OCI-LY1 (cell line): ENCODE measurements at regions not wholly inside any gene's neighbourhood (a gene's known extent, or its start where the extent isn't known, plus 50 kb on each side); places are given as distances from the start of the nearest gene placed in this dataset.

Experiments used
- H2AFZ ChIP-seq: fragments of 200-600 bp; sonication (generic), shearing (Covaris generic); 2 replicates; pipeline ENCODE4 v1.6.0; 2014; ENCODE audit warnings: antibody characterized with exemption, mild to moderate bottlenecking, low read length
- H3F3A ChIP-seq: fragments of 200-600 bp; sonication (generic), shearing (Covaris generic); 2 replicates; pipeline ENCODE4 v1.6.0; 2014; ENCODE audit warnings: mild to moderate bottlenecking, antibody characterized with exemption, low read length, moderate library complexity; ENCODE audit not compliant: insufficient read depth
- H3K27ac ChIP-seq: fragments of 200-600 bp; sonication (generic); 2 replicates; pipeline ENCODE4 v1.5.1; 2014; ENCODE audit warnings: low read length, mixed run types, mild to moderate bottlenecking, low read depth; ENCODE audit not compliant: poor library complexity, severe bottlenecking
- H3K27me3 ChIP-seq: fragments of 200-600 bp; sonication (generic); 2 replicates; pipeline ENCODE4 v1.6.0; 2014; ENCODE audit warnings: antibody characterized with exemption, mild to moderate bottlenecking, low read length, moderate library complexity; ENCODE audit not compliant: insufficient read depth
- H3K36me3 ChIP-seq: fragments of 200-600 bp; sonication (generic); 2 replicates; pipeline ENCODE4 v1.6.1; 2014; ENCODE audit warnings: mild to moderate bottlenecking, antibody characterized with exemption, low read length, moderate library complexity, mixed read lengths; ENCODE audit not compliant: insufficient read depth
- H3K4me1 ChIP-seq: fragments of 200-600 bp; sonication (generic); 2 replicates; pipeline ENCODE4 v1.5.1; 2014; ENCODE audit warnings: mild to moderate bottlenecking, low read length, moderate library complexity; ENCODE audit not compliant: insufficient read depth, severe bottlenecking
- H3K4me2 ChIP-seq: fragments of 200-600 bp; sonication (generic), shearing (Covaris generic); 2 replicates; pipeline ENCODE4 v1.6.1; 2014; ENCODE audit warnings: low read length
- H3K4me3 ChIP-seq: fragments of 200-600 bp; sonication (generic); 2 replicates; pipeline ENCODE4 v1.5.1; 2014; ENCODE audit warnings: low read length, low read depth, mild to moderate bottlenecking, mixed read lengths; ENCODE audit not compliant: poor library complexity, severe bottlenecking
- H3K79me2 ChIP-seq: fragments of 200-600 bp; shearing (Covaris generic); 2 replicates; pipeline ENCODE4 v1.6.1; 2016; ENCODE audit warnings: mixed run types, low read length, mixed read lengths; ENCODE audit not compliant: insufficient read depth
- H3K9ac ChIP-seq: fragments of 200-600 bp; sonication (generic), shearing (Covaris generic); 2 replicates; pipeline ENCODE4 v1.6.1; 2014; ENCODE audit warnings: mild to moderate bottlenecking, low read length, mixed read lengths
- H3K9me2 ChIP-seq: fragments of 200-600 bp; sonication (generic), shearing (Covaris generic); 2 replicates; pipeline ENCODE4 v1.6.1; 2014; ENCODE audit warnings: low read depth, mild to moderate bottlenecking, low read length, mixed read lengths
- H3K9me3 ChIP-seq: fragments of 200-600 bp; shearing (Covaris generic); 2 replicates; pipeline ENCODE4 v1.6.1; 2014; ENCODE audit warnings: low read length, mixed read lengths
- H4K20me1 ChIP-seq: fragments of 200-600 bp; sonication (generic), shearing (Covaris generic); 2 replicates; pipeline ENCODE4 v1.6.0; 2016; ENCODE audit warnings: mild to moderate bottlenecking, low read length; ENCODE audit not compliant: insufficient read depth
- EZH2 ChIP-seq: fragments of 200-600 bp; sonication (generic), shearing (Covaris generic); IDR thresholded peaks from 2 replicates; pipeline ENCODE4 v1.8.0; 2017; ENCODE audit warnings: borderline replicate concordance, mixed run types, mild to moderate bottlenecking, antibody characterized with exemption, low read length, moderate library complexity, mixed read lengths
- TF ChIP-seq, protein P1 (sequence below): fragments of 200-600 bp; sonication (generic), shearing (Covaris generic); IDR thresholded peaks from 2 replicates; pipeline ENCODE4 v1.5.1; 2017; ENCODE audit warnings: mild to moderate bottlenecking, antibody characterized with exemption, low read length, moderate library complexity, mixed read lengths

DNA sequence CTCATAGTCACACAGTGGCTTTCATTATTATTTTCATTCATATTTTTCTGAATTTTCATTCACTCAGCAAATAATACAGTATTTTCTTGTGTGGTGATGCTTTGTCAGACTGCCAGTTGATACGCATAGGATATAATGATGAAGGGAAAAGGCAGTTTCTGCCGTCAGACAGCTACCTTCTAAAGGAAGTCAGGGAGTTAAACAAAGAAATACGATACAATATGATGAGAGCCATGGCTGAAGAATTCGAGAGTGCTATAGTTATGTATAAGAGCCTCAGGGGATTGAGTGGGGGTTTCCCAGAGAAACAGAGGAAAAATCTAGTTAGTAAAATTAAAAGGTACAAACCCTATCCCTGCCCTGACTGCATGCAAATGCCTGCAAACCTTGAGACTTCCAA lies 479.1 kb downstream of the OLFM4 start:
- no peaks in the 10 kb centered on the region for H3K36me3 ChIP-seq
- no peaks in the 10 kb centered on the region for H3K9me3 ChIP-seq
- no peaks in the 10 kb centered on the region for H4K20me1 ChIP-seq
- no peaks in the 10 kb centered on the region for H3K4me1 ChIP-seq
- no peak overlapping the region for H3K9ac ChIP-seq
- H3K27ac ChIP-seq: no peak overlapping the region
- H3K4me2 ChIP-seq: no peak overlapping the region
- no peaks in the 10 kb centered on the region for H3K27me3 ChIP-seq
- H3F3A ChIP-seq: no peaks in the 10 kb centered on the region
- H3K9me2 ChIP-seq: no peaks in the 10 kb centered on the region
- TF ChIP-seq EZH2: no peak
- TF ChIP-seq, protein P1, sequence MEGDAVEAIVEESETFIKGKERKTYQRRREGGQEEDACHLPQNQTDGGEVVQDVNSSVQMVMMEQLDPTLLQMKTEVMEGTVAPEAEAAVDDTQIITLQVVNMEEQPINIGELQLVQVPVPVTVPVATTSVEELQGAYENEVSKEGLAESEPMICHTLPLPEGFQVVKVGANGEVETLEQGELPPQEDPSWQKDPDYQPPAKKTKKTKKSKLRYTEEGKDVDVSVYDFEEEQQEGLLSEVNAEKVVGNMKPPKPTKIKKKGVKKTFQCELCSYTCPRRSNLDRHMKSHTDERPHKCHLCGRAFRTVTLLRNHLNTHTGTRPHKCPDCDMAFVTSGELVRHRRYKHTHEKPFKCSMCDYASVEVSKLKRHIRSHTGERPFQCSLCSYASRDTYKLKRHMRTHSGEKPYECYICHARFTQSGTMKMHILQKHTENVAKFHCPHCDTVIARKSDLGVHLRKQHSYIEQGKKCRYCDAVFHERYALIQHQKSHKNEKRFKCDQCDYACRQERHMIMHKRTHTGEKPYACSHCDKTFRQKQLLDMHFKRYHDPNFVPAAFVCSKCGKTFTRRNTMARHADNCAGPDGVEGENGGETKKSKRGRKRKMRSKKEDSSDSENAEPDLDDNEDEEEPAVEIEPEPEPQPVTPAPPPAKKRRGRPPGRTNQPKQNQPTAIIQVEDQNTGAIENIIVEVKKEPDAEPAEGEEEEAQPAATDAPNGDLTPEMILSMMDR: no peak
- no peaks in the 10 kb centered on the region for H3K79me2 ChIP-seq
- H3K4me3 ChIP-seq: no peak overlapping the region
- no peak overlapping the region for H2AFZ ChIP-seq

DNA sequence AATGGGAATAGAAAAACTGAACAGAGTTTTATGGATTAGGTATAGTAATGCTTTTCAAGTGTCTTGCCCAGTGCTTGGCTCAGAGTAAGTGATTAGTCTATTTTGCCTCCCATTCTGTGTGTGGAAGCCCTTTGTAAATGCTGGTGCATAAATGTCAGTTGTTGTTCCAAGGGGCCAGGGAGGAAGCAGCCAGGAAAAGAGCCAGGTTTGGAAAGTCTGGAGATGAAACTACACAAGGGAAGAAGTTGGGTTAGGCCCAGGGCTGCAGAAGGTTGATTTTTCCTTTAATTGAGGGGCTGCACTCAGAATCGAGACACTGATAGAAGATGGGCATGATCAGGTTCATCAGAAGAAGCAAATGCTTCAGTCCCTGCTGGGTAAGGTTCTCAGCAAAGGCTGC lies 484.0 kb downstream of the OLFM4 start:
- Histone ChIP-seq H3K79me2 (no peaks in the 10 kb centered on the region), H4K20me1 (no peaks in the 10 kb centered on the region), H3K27me3 (no peaks in the 10 kb centered on the region), H3F3A (no peaks in the 10 kb centered on the region), H3K4me1 (no peaks in the 10 kb centered on the region), H3K9me2 (no peaks in the 10 kb centered on the region), H3K9ac (no peak overlapping the region), H3K36me3 (no peaks in the 10 kb centered on the region), H3K4me3 (no peak overlapping the region), H2AFZ (no peak overlapping the region), H3K4me2 (no peak overlapping the region), H3K9me3 (no peaks in the 10 kb centered on the region), H3K27ac (no peak overlapping the region)
- TF ChIP-seq, protein P1: no peak
- no peak for TF ChIP-seq EZH2

DNA sequence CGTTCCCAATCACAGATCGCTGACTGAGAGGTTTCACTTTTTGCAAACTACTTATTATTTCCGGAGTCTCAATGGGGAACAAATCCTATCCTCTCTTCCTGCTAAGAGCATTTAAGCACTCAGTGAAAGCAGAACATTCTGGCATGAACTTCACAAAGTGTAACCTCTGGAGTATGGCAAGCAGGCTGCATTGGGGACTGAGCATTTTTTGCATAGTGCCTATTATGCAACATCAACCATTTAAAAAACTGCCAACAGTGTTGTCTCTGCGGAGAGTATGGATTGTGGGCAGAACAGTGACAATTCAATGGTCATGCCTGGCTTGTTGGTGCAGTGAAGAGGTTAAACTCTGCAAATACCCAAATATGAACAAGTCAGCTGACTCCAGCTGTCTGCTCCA lies 484.6 kb downstream of the OLFM4 start:
- no peaks in the 10 kb centered on the region for H3K27me3 ChIP-seq
- no peak overlapping the region for H3K27ac ChIP-seq
- no peaks in the 10 kb centered on the region for H3K4me1 ChIP-seq
- no peaks in the 10 kb centered on the region for H3F3A ChIP-seq
- no peak overlapping the region for H2AFZ ChIP-seq
- no peaks in the 10 kb centered on the region for H3K9me2 ChIP-seq
- no peaks in the 10 kb centered on the region for H4K20me1 ChIP-seq
- no peak overlapping the region for H3K9ac ChIP-seq
- H3K9me3 ChIP-seq: no peaks in the 10 kb centered on the region
- H3K4me2 ChIP-seq: no peak overlapping the region
- TF ChIP-seq EZH2: no peak
- TF ChIP-seq, protein P1: no peak
- no peaks in the 10 kb centered on the region for H3K36me3 ChIP-seq
- no peaks in the 10 kb centered on the region for H3K79me2 ChIP-seq
- no peak overlapping the region for H3K4me3 ChIP-seq
